ENCODE measurements at regions not wholly inside any gene's neighbourhood (a gene's known extent, or its start where the extent isn't known, plus 50 kb on each side); places are given as distances from the start of the nearest gene placed in this dataset.

DNA sequence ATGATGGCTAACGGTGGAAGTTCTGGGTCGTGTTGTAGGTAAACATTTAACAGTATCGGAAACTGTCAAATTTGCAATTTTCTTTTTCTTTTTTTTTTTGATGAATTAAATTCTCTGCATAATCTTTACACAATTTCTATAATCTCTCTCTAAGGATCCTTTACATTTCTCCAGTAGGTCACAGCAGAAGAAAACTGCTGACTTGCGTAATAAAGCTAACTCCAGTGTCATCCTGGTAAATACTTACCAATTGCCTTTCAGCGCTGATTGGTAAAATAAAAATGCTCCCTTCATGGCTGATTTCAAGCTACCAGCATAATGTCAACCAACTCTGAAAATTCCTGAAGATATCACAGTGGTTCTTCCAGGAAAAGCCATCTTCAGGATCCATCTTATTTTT, 510.5 kb upstream of the ATXN8OS start:
- no peak for DNase-seq (ENCODE audit: low read depth, low spot score)
- Histone ChIP-seq H3K4me2 (ENCODE audit: control insufficient read depth, extremely low read depth, insufficient read depth, low read depth, low read length) (no peak overlapping the region), H3K9ac (ENCODE audit: control insufficient read depth, extremely low read depth, insufficient read depth, low read length) (no peak overlapping the region), H3K9me1 (ENCODE audit: control insufficient read depth, extremely low read depth, insufficient read depth, low read length) (no peaks in the 10 kb centered on the region), H3K9me3 (ENCODE audit: control insufficient read depth, low read depth, low read length) (no peaks in the 10 kb centered on the region), H2AFZ (ENCODE audit: control insufficient read depth, low read length) (no peak overlapping the region), H3K27ac (ENCODE audit: control insufficient read depth, insufficient read depth, low read length) (no peak overlapping the region), H4K20me1 (ENCODE audit: control insufficient read depth, extremely low read depth, insufficient read depth, low read length) (no peaks in the 10 kb centered on the region), H3K79me2 (ENCODE audit: control insufficient read depth, insufficient read depth, low read length) (no peaks in the 10 kb centered on the region), H3K27me3 (ENCODE audit: control insufficient read depth, extremely low read depth, insufficient read depth, low read length) (no peaks in the 10 kb centered on the region), H3K4me3 (ENCODE audit: control insufficient read depth in 2 of 3, extremely low read depth in 1 of 3, insufficient read depth in 2 of 3, low read depth in 1 of 3, low read length in 3 of 3) (no peak overlapping the region), H3K4me1 (ENCODE audit: control insufficient read depth, extremely low read depth, insufficient read depth, low read length) (no peaks in the 10 kb centered on the region), H3K36me3 (ENCODE audit: control insufficient read depth in 2 of 2, extremely low read depth in 1 of 2, insufficient read depth in 2 of 2, low read length in 2 of 2) (no peaks in the 10 kb centered on the region)
- dilution Hi-C loops (cut with MboI; ENCODE audit: extremely low pct_ligation_motif_present, low sequenced_read_pairs), result no loop called here
- no peak for FAIRE-seq
- TF ChIP-seq, protein P1, sequence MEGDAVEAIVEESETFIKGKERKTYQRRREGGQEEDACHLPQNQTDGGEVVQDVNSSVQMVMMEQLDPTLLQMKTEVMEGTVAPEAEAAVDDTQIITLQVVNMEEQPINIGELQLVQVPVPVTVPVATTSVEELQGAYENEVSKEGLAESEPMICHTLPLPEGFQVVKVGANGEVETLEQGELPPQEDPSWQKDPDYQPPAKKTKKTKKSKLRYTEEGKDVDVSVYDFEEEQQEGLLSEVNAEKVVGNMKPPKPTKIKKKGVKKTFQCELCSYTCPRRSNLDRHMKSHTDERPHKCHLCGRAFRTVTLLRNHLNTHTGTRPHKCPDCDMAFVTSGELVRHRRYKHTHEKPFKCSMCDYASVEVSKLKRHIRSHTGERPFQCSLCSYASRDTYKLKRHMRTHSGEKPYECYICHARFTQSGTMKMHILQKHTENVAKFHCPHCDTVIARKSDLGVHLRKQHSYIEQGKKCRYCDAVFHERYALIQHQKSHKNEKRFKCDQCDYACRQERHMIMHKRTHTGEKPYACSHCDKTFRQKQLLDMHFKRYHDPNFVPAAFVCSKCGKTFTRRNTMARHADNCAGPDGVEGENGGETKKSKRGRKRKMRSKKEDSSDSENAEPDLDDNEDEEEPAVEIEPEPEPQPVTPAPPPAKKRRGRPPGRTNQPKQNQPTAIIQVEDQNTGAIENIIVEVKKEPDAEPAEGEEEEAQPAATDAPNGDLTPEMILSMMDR (optimal IDR thresholded peaks at IDR 0.05 in 1 of 3, IDR thresholded peaks at IDR 0.05 in 1 of 3, conservative IDR thresholded peaks at IDR 0.05 in 1 of 3; ENCODE audit: extremely low read depth in 1 of 3, insufficient read depth in 2 of 3, low read length in 3 of 3), result no peak
- TF ChIP-seq EZH2 (IDR thresholded peaks at IDR 0.05; ENCODE audit: low read length), result no peak

DNA sequence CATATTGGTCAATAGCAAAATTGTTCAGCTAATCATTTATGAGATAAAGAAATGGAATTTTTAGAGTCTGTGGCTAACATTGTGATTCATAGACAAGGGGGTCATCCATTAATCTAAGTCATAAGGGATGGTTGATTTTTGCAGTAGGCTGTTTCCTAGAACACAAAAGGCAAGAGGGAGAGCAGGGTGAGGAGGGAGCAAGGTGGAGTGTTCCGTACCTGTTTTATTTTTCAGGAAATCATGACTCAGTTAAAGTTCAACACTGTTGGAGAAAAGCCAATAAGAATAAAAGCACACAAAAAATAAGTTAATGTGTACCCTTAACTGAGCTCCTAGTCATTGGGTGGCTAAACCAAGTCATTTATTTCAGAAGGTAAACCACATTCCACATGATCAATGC, 512.4 kb upstream of the ATXN8OS start:
- no peak overlapping the region for H3K27ac ChIP-seq (ENCODE audit: control insufficient read depth, insufficient read depth, low read length)
- no peaks in the 10 kb centered on the region for H3K36me3 ChIP-seq (ENCODE audit: control insufficient read depth in 2 of 2, extremely low read depth in 1 of 2, insufficient read depth in 2 of 2, low read length in 2 of 2)
- dilution Hi-C loops (cut with MboI; ENCODE audit: extremely low pct_ligation_motif_present, low sequenced_read_pairs), result no loop called here
- H3K9ac ChIP-seq (ENCODE audit: control insufficient read depth, extremely low read depth, insufficient read depth, low read length), result no peak overlapping the region
- H3K4me2 ChIP-seq (ENCODE audit: control insufficient read depth, extremely low read depth, insufficient read depth, low read depth, low read length), result no peak overlapping the region
- no peaks in the 10 kb centered on the region for H3K4me1 ChIP-seq (ENCODE audit: control insufficient read depth, extremely low read depth, insufficient read depth, low read length)
- H3K9me1 ChIP-seq (ENCODE audit: control insufficient read depth, extremely low read depth, insufficient read depth, low read length), result no peaks in the 10 kb centered on the region
- FAIRE-seq (no peak), DNase-seq (ENCODE audit: low read depth, low spot score) (no peak)
- no peaks in the 10 kb centered on the region for H3K27me3 ChIP-seq (ENCODE audit: control insufficient read depth, extremely low read depth, insufficient read depth, low read length)
- no peak overlapping the region for H2AFZ ChIP-seq (ENCODE audit: control insufficient read depth, low read length)
- H4K20me1 ChIP-seq (ENCODE audit: control insufficient read depth, extremely low read depth, insufficient read depth, low read length), result no peaks in the 10 kb centered on the region
- no peaks in the 10 kb centered on the region for H3K79me2 ChIP-seq (ENCODE audit: control insufficient read depth, insufficient read depth, low read length)
- H3K9me3 ChIP-seq (ENCODE audit: control insufficient read depth, low read depth, low read length), result no peaks in the 10 kb centered on the region
- TF ChIP-seq EZH2 (IDR thresholded peaks at IDR 0.05; ENCODE audit: low read length), result no peak
- TF ChIP-seq, protein P1 (optimal IDR thresholded peaks at IDR 0.05 in 1 of 3, IDR thresholded peaks at IDR 0.05 in 1 of 3, conservative IDR thresholded peaks at IDR 0.05 in 1 of 3; ENCODE audit: extremely low read depth in 1 of 3, insufficient read depth in 2 of 3, low read length in 3 of 3), result no peak
- no peak overlapping the region for H3K4me3 ChIP-seq (ENCODE audit: control insufficient read depth in 2 of 3, extremely low read depth in 1 of 3, insufficient read depth in 2 of 3, low read depth in 1 of 3, low read length in 3 of 3)

Data from keratinocyte (primary cell).